BE2C (cell line): ENCODE measurements at regions not wholly inside any gene's neighbourhood (a gene's known extent, or its start where the extent isn't known, plus 50 kb on each side); places are given as distances from the start of the nearest gene placed in this dataset.

Experiments
- DNase-seq: peaks from one replicate; pipeline ENCODE4 v3.0.0-alpha.2; 2020
- H3K27me3 ChIP-seq: fragments of 250-450 bp; sonication (Bioruptor Pico); 2 replicates; pipeline ENCODE4 v1.5.1; 2020; ENCODE audit warnings: mild to moderate bottlenecking
- H3K36me3 ChIP-seq: fragments of 250-450 bp; sonication (Bioruptor Pico); 2 replicates; pipeline ENCODE4 v1.5.1; 2020; ENCODE audit warnings: mild to moderate bottlenecking
- H3K4me1 ChIP-seq: fragments of 250-450 bp; sonication (Bioruptor Pico); 2 replicates; pipeline ENCODE4 v1.5.1; 2020
- H3K4me3 ChIP-seq: 2 replicates; pipeline ENCODE4 v1.5.1; 2011; ENCODE audit warnings: low read depth, low read length
- H3K9me3 ChIP-seq: fragments of 250-450 bp; sonication (Bioruptor Pico); 2 replicates; pipeline ENCODE4 v1.5.1; 2020
- TF ChIP-seq, protein P1 (sequence below): IDR thresholded peaks from 2 replicates; pipeline ENCODE4 v1.5.1; 2012; ENCODE audit warnings: mild to moderate bottlenecking, low read depth, low read length

DNA sequence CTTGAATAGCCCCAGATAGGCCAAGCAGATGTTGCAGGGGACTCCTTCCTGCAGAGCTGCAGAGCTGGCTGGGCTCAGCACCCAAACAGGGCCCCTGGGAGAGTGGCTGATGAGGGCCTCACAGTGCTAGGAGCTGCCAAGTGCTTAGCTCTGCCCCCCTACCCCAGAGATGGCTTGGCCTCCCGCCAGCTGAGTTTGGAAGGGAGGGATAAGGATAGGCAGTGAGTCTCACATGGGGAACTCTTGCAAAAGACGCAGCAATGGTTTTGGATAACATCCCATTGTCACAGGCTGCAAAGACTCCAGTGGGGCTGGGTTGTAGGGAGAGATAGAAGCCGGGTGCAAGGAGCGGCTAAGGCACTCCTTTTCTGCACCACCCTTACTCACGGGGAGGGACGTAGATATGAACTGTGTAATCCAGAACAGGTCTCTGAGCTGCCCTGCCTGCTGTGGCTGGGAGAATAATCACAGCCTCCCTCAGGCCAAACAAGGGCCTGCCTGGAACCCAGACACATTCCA lies 52.9 kb upstream of the MAF start:
- DNase-seq: no peak
- H3K27me3 ChIP-seq: no peaks in the 10 kb centered on the region
- TF ChIP-seq, protein P1, sequence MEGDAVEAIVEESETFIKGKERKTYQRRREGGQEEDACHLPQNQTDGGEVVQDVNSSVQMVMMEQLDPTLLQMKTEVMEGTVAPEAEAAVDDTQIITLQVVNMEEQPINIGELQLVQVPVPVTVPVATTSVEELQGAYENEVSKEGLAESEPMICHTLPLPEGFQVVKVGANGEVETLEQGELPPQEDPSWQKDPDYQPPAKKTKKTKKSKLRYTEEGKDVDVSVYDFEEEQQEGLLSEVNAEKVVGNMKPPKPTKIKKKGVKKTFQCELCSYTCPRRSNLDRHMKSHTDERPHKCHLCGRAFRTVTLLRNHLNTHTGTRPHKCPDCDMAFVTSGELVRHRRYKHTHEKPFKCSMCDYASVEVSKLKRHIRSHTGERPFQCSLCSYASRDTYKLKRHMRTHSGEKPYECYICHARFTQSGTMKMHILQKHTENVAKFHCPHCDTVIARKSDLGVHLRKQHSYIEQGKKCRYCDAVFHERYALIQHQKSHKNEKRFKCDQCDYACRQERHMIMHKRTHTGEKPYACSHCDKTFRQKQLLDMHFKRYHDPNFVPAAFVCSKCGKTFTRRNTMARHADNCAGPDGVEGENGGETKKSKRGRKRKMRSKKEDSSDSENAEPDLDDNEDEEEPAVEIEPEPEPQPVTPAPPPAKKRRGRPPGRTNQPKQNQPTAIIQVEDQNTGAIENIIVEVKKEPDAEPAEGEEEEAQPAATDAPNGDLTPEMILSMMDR: no peak
- H3K36me3 ChIP-seq: no peaks in the 10 kb centered on the region
- no peak overlapping the region for H3K4me3 ChIP-seq
- no peaks in the 10 kb centered on the region; the same call in 1 of the 2 replicates for H3K9me3 ChIP-seq
- H3K4me1 ChIP-seq: no peaks in the 10 kb centered on the region

DNA sequence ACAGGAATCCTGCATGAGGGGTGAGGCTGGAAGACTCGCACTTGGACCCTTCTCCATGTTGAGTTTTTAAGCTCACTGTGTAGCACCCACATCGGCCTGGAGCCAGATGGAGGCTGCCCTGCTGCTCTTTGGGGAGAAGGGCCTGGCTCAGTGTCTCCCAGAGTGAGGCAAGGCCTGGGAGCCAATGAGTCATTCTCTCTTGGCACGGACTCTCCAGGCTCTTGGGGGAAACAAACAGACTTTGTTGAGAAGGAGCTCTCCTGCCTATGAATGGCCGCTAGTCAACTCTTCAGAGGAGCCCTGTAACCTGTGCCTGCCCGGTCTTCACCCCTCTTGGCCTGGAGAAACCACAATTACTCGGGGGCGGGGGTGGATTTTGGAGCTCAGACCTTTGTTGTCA lies 50.8 kb upstream of the MAF start:
- TF ChIP-seq, protein P1: no peak

More for the DNA sequence above, 50.8 kb upstream of the MAF start:
- Histone ChIP-seq H3K36me3 (no peaks in the 10 kb centered on the region), H3K9me3 (no peaks in the 10 kb centered on the region; the same call in 1 of the 2 replicates), H3K4me1 (no peaks in the 10 kb centered on the region), H3K27me3 (no peaks in the 10 kb centered on the region), H3K4me3 (no peak overlapping the region)
- DNase-seq: no peak
